Islet precursor cell (in vitro differentiated cells): ENCODE measurements at regions not wholly inside any gene's neighbourhood (a gene's known extent, or its start where the extent isn't known, plus 50 kb on each side); places are given as distances from the start of the nearest gene placed in this dataset.

ENCODE experiments used
- DNase-seq: peaks from one replicate; pipeline ENCODE4 v3.0.0-alpha.2; 2018

DNA sequence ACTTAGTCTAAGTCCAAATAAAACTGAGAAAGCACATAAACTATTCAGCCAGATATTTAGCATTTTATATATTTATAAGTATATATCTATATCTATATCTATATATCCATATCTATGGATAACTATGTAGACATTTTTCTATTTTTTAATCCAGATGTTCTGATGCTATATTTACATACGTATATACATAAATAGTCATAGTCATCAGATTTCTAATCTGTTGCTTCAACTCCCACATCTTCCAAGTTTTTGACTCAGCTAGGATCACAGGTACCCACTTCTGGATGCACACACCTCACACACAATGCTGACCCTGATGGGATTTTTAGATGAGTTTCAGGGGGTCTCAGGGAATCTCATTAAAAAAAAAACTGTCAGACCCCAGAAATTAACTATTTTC, 52.2 kb upstream of the ZC3H11B start:
- DNase-seq = no peak

GRCh38 chr1:219664310-219665029, 51.6 kb upstream of the ZC3H11B start:
- DNase-seq = no peak
